ENCODE measurements at regions not wholly inside any gene's neighbourhood (a gene's known extent, or its start where the extent isn't known, plus 50 kb on each side); places are given as distances from the start of the nearest gene placed in this dataset.

DNA sequence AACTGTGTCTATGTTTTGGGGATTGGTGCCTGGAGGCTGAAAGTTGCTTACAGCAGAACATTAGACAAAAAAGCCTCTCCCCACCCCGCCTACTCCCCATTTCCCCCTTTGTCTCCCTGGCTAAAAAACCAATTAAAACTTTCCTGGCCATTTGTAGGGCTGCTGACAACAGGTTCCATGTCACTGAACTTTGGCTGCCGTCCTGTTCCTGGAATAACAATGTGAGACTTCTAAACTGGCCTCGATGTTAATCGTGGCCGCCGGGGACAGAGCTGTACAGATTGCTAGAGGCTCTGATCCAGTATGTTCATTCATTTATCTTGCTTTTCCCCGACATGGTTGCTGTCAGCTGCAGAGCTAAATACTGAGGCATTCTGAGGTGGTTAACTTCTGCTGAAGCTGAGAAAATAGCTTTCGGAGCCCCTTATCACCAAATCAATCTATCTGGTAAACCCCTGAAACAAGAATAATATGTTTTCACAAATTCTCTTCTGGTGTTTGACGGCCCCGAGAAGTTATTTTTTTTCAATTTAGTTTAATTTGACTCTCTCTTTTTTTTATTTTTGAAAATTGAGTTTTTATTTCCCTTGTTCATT, 271.6 kb downstream of the GFRA1 start:
- Histone ChIP-seq H3K36me3 (ENCODE audit: control insufficient read depth in 2 of 2, extremely low read depth in 1 of 2, insufficient read depth in 2 of 2, low read length in 2 of 2) (no peaks in the 10 kb centered on the region), H3K4me3 (ENCODE audit: control insufficient read depth in 2 of 3, extremely low read depth in 1 of 3, insufficient read depth in 2 of 3, low read depth in 1 of 3, low read length in 3 of 3) (no peak overlapping the region), H3K9ac (ENCODE audit: control insufficient read depth, extremely low read depth, insufficient read depth, low read length) (no peak overlapping the region), H2AFZ (ENCODE audit: control insufficient read depth, low read length) (no peak overlapping the region), H3K9me1 (ENCODE audit: control insufficient read depth, extremely low read depth, insufficient read depth, low read length) (no peaks in the 10 kb centered on the region), H3K9me3 (ENCODE audit: control insufficient read depth, low read depth, low read length) (no peaks in the 10 kb centered on the region), H3K27ac (ENCODE audit: control insufficient read depth, insufficient read depth, low read length) (no peak overlapping the region), H3K4me1 (ENCODE audit: control insufficient read depth, extremely low read depth, insufficient read depth, low read length) (no peaks in the 10 kb centered on the region), H3K79me2 (ENCODE audit: control insufficient read depth, insufficient read depth, low read length) (no peaks in the 10 kb centered on the region), H3K27me3 (ENCODE audit: control insufficient read depth, extremely low read depth, insufficient read depth, low read length) (no peaks in the 10 kb centered on the region), H4K20me1 (ENCODE audit: control insufficient read depth, extremely low read depth, insufficient read depth, low read length) (no peaks in the 10 kb centered on the region), H3K4me2 (ENCODE audit: control insufficient read depth, extremely low read depth, insufficient read depth, low read depth, low read length) (no peak overlapping the region)
- TF ChIP-seq EZH2 (IDR thresholded peaks at IDR 0.05; ENCODE audit: low read length): no peak
- TF ChIP-seq, protein P1, sequence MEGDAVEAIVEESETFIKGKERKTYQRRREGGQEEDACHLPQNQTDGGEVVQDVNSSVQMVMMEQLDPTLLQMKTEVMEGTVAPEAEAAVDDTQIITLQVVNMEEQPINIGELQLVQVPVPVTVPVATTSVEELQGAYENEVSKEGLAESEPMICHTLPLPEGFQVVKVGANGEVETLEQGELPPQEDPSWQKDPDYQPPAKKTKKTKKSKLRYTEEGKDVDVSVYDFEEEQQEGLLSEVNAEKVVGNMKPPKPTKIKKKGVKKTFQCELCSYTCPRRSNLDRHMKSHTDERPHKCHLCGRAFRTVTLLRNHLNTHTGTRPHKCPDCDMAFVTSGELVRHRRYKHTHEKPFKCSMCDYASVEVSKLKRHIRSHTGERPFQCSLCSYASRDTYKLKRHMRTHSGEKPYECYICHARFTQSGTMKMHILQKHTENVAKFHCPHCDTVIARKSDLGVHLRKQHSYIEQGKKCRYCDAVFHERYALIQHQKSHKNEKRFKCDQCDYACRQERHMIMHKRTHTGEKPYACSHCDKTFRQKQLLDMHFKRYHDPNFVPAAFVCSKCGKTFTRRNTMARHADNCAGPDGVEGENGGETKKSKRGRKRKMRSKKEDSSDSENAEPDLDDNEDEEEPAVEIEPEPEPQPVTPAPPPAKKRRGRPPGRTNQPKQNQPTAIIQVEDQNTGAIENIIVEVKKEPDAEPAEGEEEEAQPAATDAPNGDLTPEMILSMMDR (optimal IDR thresholded peaks at IDR 0.05 in 1 of 3, IDR thresholded peaks at IDR 0.05 in 1 of 3, conservative IDR thresholded peaks at IDR 0.05 in 1 of 3; ENCODE audit: extremely low read depth in 1 of 3, insufficient read depth in 2 of 3, low read length in 3 of 3): no peak
- FAIRE-seq: no peak
- dilution Hi-C loops (cut with MboI; ENCODE audit: extremely low pct_ligation_motif_present, low sequenced_read_pairs): no loop called here
- no peak for DNase-seq (ENCODE audit: low read depth, low spot score)

DNA sequence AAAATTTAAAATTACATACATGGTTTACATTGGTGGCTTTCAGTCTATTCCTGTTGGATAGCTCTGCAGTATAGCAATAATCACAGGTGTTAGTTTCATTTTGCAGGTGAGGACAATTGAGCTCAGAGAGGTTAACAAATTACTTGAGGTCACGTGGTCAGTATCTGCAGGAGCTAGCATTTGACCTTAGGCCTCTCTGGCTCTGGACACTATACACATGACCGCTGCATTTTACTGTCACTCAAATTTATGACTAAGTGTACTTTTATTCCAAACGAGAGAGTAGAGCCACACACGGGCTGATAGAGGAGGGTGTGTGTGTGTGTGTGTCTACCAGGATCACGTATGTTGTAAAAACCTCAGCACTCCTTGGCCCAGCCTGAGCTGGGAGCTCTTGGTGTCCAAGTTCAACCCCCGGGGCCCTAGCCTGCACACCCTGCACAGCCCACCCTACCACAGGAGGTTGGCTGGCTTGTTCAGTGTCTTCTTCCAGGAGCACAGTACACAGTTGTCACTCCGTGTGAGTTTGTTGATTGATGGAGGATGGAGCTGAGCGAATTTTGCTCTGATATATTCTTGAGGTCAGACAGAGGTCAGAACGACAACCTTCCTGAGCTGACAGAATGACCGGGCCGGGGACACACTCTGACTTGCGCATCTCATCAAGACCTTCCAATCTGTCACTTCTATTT, 272.7 kb downstream of the GFRA1 start:
- H3K27me3 ChIP-seq (ENCODE audit: control insufficient read depth, extremely low read depth, insufficient read depth, low read length): no peaks in the 10 kb centered on the region
- FAIRE-seq: no peak
- TF ChIP-seq, protein P1 (optimal IDR thresholded peaks at IDR 0.05 in 1 of 3, IDR thresholded peaks at IDR 0.05 in 1 of 3, conservative IDR thresholded peaks at IDR 0.05 in 1 of 3; ENCODE audit: extremely low read depth in 1 of 3, insufficient read depth in 2 of 3, low read length in 3 of 3): no peak
- TF ChIP-seq EZH2 (IDR thresholded peaks at IDR 0.05; ENCODE audit: low read length): no peak
- no peak overlapping the region for H3K4me3 ChIP-seq (ENCODE audit: control insufficient read depth in 2 of 3, extremely low read depth in 1 of 3, insufficient read depth in 2 of 3, low read depth in 1 of 3, low read length in 3 of 3)
- H3K27ac ChIP-seq (ENCODE audit: control insufficient read depth, insufficient read depth, low read length): no peak overlapping the region
- dilution Hi-C loops (cut with MboI; ENCODE audit: extremely low pct_ligation_motif_present, low sequenced_read_pairs): no loop called here
- H3K36me3 ChIP-seq (ENCODE audit: control insufficient read depth in 2 of 2, extremely low read depth in 1 of 2, insufficient read depth in 2 of 2, low read length in 2 of 2): no peaks in the 10 kb centered on the region
- H3K9me1 ChIP-seq (ENCODE audit: control insufficient read depth, extremely low read depth, insufficient read depth, low read length): no peaks in the 10 kb centered on the region
- H4K20me1 ChIP-seq (ENCODE audit: control insufficient read depth, extremely low read depth, insufficient read depth, low read length): no peaks in the 10 kb centered on the region
- no peak for DNase-seq (ENCODE audit: low read depth, low spot score)
- no peaks in the 10 kb centered on the region for H3K79me2 ChIP-seq (ENCODE audit: control insufficient read depth, insufficient read depth, low read length)
- H2AFZ ChIP-seq (ENCODE audit: control insufficient read depth, low read length): no peak overlapping the region
- no peaks in the 10 kb centered on the region for H3K4me1 ChIP-seq (ENCODE audit: control insufficient read depth, extremely low read depth, insufficient read depth, low read length)
- no peaks in the 10 kb centered on the region for H3K9me3 ChIP-seq (ENCODE audit: control insufficient read depth, low read depth, low read length)
- no peak overlapping the region for H3K9ac ChIP-seq (ENCODE audit: control insufficient read depth, extremely low read depth, insufficient read depth, low read length)
- H3K4me2 ChIP-seq (ENCODE audit: control insufficient read depth, extremely low read depth, insufficient read depth, low read depth, low read length): no peak overlapping the region

All from keratinocyte (primary cell).